NCI-H1694 (cell line): ENCODE measurements at regions not wholly inside any gene's neighbourhood (a gene's known extent, or its start where the extent isn't known, plus 50 kb on each side); places are given as distances from the start of the nearest gene placed in this dataset.
"Not testable (repeated sequence)": the region's sequence is repeated elsewhere in the genome, so short reads cannot be mapped to it uniquely, and the experiment has no call there.

Source experiments
- DNase-seq: peaks from one replicate; lab custom pipeline; 2025; lab: John Stamatoyannopoulos, UW

DNA sequence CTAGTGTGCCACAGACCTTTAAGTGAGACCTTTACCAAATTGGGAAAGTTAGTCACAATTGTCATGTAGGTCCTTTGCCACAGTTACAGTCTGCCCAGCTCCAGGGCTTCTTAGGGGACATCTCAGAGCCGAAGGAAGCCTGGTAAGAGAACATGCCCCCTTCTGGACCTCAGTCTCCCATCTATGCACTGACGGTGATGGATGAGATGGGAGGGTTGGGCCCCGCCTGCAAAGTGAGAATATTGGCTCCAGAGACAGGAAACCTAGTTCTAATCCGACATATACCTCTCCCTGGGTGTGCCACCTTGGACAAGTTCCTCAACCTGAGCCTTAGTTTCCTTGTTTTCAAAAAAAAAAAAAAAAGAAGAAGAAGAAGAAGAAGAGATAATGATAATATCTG, 85.1 kb upstream of the NAV2 start:
- DNase-seq, result no peak

DNA sequence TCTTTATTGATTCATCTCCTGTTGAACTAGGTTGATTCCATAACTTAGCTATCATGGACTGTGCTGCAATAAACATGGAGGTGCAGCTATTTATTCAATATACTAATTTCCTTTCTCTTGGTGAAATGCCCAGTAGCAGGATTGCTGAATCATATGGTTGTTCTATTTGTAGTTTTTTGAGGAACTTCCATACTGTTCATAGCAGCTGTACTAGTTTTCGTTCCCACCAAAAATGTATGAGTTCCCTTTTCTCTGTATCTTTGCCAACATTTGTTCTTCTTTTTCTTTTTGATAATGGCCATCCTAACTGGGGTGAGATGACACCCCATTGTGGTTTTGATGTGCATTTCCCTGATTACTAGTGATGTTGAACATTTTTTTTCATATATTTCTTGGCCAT, 87.2 kb upstream of the NAV2 start:
- DNase-seq, result no peak

DNA sequence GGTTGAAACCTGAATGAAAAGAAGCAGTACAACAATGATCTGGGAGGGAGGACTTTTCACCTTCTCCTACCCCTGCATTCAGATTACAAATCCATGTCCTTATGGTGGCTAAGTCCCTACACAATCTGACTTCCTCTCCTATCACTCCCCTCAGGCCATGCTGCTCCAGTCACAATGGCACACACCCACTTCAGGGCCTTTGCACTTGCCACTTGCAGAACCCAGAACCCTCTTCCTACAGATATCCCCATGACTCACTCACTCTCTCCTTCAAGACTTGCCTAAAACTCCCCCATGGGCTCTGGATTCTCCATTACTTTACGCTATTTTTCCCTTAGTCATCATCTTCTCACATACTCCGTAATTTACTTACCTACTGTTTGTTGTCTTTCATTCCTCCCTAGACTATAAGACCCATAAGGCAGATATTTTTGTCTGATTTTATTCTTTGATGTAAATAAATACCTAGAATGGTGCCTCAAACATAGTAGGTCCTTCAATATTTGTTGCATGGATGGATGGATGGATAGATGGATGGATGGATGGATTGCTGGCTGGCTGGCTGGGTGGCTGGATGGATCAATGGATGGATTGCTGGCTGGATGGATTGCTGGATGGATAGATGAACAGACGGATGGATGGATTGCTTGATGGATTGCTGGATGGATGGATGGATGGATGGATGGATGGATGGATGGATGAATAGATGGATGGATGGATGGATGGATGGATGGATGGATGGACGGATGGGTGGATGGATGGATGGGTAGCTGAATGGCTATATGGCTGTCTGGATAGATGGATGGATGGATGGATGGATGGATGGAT, 94.7 kb upstream of the NAV2 start:
- no peak for DNase-seq

- no peak for DNase-seq
Observed at GRCh38 chr11:19615341-19616183, 97.1 kb upstream of the NAV2 start.

DNA sequence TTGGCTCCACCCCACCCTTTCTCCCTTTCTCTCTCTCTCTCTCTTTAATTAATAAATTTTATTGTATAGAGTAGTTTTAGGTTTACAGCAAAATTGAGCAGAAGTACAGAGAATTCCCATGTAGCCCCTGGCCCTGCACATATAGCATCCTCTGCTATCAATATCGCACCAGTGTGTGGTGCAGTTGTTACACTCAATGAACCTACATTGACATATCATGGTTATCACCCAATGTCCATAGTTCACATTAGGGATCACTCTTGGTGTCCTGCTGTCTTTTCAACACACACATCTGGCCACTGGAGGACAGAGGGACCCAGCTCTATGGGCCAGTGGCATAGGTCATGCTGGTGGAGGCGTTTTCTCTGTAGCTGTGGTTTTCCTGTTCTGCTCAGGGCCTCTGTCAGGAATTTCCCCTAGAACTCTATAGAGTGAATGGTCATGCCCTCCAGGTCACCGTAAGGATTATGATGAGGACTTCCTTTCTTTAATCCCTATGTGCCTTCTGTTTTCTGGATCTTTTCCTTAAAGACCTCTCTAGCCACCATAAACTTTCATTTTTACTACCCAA, 98.2 kb upstream of the NAV2 start:
- no peak for DNase-seq

GRCh38 chr11:19612025-19612424, 100.6 kb upstream of the NAV2 start:
- not testable (repeated sequence) for DNase-seq

GRCh38 chr11:19607656-19608360, 104.8 kb upstream of the NAV2 start:
- no peak for DNase-seq

GRCh38 chr11:19606856-19607655, 105.6 kb upstream of the NAV2 start:
- no peak for DNase-seq

- DNase-seq, result no peak
Observed at GRCh38 chr11:19605520-19606371, 106.9 kb upstream of the NAV2 start.

DNA sequence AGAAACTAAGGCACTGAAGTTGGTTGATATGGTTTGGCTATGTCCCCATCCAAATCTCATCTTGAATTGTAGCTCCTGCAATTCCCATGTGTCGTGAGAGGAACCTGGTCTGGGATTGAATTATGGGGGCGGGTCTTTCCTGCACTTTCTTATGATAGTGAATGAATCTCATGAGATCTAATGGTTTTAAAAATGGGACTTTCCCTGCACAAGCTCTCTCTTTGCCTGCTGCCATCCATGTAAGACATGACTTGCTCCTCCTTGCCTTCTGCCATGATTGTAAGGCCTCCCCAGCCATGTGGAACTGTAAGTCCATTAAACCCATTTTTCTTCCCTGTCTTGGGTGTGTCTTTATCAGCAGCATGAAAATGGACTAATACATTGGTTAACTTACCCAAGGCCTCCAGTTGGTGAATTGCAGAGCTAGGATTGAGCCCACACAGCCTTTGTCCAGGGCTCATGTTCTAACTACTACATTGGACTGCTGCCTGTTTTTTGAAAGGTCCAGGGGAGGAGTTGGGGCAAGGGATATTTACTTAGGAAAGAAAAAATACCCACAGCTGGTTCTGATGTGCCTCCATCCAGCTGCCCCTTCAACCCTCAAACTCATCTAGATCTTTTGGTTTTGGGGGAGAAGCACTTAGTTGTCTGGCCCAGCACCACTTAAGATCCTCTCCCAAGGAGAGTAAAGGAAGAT, 107.8 kb upstream of the NAV2 start:
- no peak for DNase-seq

DNA sequence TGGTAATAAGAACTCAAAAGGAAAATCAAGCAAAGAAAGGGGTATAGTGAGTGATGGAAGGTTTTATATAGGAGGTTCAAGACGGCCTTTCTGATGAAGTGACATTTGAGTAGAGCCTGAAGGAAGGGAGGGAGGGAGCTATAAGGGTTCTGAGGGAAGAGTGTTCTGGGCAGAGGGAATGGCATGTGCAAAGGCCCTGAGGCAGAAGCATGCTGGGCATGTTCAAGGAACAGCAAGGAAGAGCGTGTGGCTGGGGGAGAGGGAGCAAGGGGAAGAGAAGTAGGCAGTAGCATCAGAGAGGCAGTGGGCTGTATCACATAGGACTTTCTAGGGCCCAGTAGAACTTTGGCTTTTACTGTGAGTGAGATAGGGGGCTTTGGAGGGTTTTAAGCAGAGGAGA, 108.9 kb upstream of the NAV2 start:
- DNase-seq, result no peak

DNA sequence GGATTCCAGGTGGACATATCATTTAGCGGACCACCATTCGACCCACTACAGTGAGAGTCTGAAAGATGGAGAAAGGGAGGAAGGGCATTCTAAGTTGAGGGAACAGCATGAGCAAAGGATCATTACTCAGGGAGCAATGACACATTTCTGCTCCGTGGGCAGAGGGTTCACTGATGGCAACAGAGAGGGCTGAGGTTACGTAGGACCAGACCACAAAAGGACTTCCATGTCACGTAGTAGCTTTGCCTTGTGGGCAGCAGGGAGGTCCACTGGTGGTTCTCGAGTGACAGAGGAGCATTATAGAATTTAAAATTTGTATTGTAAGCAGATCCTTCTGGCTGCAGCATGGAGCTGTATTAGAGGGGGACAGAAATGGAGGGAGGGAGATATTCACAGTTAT, 109.7 kb upstream of the NAV2 start:
- DNase-seq, result no peak

DNA sequence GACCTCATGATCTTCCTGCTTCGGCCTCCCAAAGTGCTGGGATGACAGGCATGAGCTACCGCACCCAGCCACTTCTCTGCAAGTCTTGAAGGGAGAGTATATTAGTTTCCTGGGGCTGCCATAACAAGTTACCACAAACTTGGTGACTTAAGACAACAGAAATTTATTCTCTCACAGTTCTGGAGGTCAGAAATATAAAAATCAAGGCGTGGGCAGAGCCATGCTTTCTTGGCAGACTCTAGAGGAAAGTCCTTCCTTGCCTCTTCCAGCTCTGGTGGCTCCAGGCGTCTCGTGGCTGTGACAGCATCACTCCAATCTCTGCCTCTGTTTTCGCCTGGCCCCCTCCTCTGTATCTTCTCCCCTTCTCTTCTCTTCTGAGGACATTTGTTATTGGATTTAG, 110.2 kb upstream of the NAV2 start:
- no peak for DNase-seq

GRCh38 chr11:19601235-19601634, 111.4 kb upstream of the NAV2 start:
- no peak for DNase-seq

GRCh38 chr11:19599681-19600080, 113.0 kb upstream of the NAV2 start:
- DNase-seq, result no peak

DNA sequence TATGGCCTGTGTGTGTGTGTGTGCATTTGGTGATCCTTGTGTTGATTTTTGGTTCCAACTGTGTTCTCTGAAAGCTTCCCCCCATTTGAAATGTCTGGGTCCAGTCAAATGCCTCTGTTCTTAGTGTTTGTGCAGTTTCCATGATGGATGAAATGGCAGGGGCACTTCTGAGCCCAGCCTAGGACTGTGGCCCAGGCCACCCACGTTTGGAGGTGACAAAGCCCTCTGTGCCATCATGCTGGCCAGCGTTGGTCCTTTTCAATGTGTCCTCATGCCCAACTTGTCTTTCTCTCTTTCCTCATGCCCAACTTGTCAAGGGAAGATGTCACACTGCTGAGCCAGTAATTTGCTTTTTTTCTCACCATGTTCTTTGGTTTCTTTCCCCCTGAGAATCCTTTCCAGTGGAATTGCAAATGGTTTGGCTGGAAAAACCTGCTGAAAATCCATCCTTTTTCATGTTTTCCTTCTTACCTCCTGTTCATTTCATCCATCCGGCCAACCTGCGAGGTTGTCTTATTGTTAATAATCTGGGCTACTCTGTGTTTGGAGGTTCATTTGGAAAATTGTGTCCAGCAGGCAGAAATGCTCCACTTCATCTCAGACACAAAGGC, 113.7 kb upstream of the NAV2 start:
- no peak for DNase-seq

- DNase-seq, result no peak
Observed at GRCh38 chr11:19598456-19598855, 114.2 kb upstream of the NAV2 start.

DNA sequence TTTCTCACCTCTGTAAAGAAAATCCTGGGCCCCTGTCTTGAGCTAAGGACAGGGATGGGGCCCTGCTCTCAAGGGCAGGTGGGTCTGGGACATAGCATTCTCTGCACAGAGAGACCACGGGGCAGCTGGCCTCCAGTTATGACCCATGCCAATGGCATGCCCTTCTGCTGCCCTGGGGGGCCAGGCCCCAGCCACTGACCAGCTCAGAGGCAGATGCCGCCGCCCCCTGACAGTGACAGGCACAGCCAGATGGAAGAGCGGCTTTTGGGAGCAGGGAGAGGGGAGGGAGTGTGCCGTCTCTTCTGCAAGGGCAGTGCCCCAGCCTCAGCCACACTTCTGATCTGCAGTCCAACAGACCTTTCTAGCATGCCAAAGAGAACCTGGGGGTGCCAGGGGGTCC, 114.8 kb upstream of the NAV2 start:
- no peak for DNase-seq

GRCh38 chr11:19597206-19597605, 115.4 kb upstream of the NAV2 start:
- DNase-seq, result no peak
